GM23338 (cell line): ENCODE measurements at regions not wholly inside any gene's neighbourhood (a gene's known extent, or its start where the extent isn't known, plus 50 kb on each side); places are given as distances from the start of the nearest gene placed in this dataset.

Experiments used
- ATAC-seq: fragments of 200-7000 bp; cut with Tn5 transposase; 3 replicates; pipeline ENCODE4 v1.9.1; 2020
- DNase-seq: peaks from one replicate; pipeline ENCODE4 v3.0.0-alpha.2; 2015; ENCODE audit warnings: low spot score
- H2AFZ ChIP-seq: fragments of 200-600 bp; sonication (generic); 2 replicates; pipeline ENCODE4 v1.8.0; 2016; ENCODE audit warnings: antibody characterized with exemption, mild to moderate bottlenecking, moderate library complexity
- H3F3A ChIP-seq: fragments of 200-600 bp; sonication (generic); replicated peaks from 2 replicates; pipeline ENCODE4 v1.8.0; 2017; ENCODE audit warnings: antibody characterized with exemption, mixed run types, low read depth
- H3K27ac ChIP-seq: fragments of 200-600 bp; sonication (generic); 2 replicates; pipeline ENCODE4 v1.6.1; 2016; ENCODE audit warnings: low read depth
- H3K27me3 ChIP-seq: fragments of 200-600 bp; sonication (generic); 2 replicates; pipeline ENCODE4 v1.8.0; 2016; ENCODE audit warnings: mild to moderate bottlenecking, mixed run types, moderate library complexity; ENCODE audit not compliant: insufficient read depth
- H3K36me3 ChIP-seq: fragments of 200-600 bp; sonication (generic); 2 replicates; pipeline ENCODE4 v1.8.0; 2016; ENCODE audit warnings: mild to moderate bottlenecking; ENCODE audit not compliant: insufficient read depth
- H3K4me1 ChIP-seq: fragments of 200-600 bp; sonication (generic); 2 replicates; pipeline ENCODE4 v1.8.0; 2016; ENCODE audit warnings: mild to moderate bottlenecking, moderate library complexity; ENCODE audit not compliant: insufficient read depth
- H3K4me2 ChIP-seq: fragments of 200-600 bp; sonication (generic); 2 replicates; pipeline ENCODE4 v1.7.1; 2017; ENCODE audit warnings: mixed run types
- H3K4me3 ChIP-seq: fragments of 200-600 bp; sonication (generic); 2 replicates; pipeline ENCODE4 v1.6.1; 2016; ENCODE audit warnings: mixed run types
- H3K79me2 ChIP-seq: fragments of 200-600 bp; sonication (generic); replicated peaks from 2 replicates; pipeline ENCODE4 v1.8.0; 2017; ENCODE audit warnings: mild to moderate bottlenecking; ENCODE audit not compliant: insufficient read depth
- H3K9me2 ChIP-seq: fragments of 200-600 bp; sonication (generic); 2 replicates; pipeline ENCODE4 v1.8.0; 2017; ENCODE audit not compliant: insufficient read depth
- H4K20me1 ChIP-seq: fragments of 200-600 bp; sonication (generic); replicated peaks from 2 replicates; pipeline ENCODE4 v1.8.0; 2017; ENCODE audit warnings: mild to moderate bottlenecking; ENCODE audit not compliant: insufficient read depth
- H3K27ac Mint-ChIP-seq: 2 replicates; pipeline ENCODE4 v1.8.0; 2020; ENCODE audit warnings: inconsistent platforms, mild to moderate bottlenecking, moderate library complexity, mixed read lengths
- H3K27me3 Mint-ChIP-seq: 3 replicates; pipeline ENCODE4 v1.8.0; 2022; ENCODE audit warnings: low read depth, mild to moderate bottlenecking, moderate library complexity, mixed read lengths, inconsistent platforms; ENCODE audit not compliant: insufficient read depth, poor library complexity
- H3K36me3 Mint-ChIP-seq: 3 replicates; pipeline ENCODE4 v1.8.0; 2021; ENCODE audit warnings: low read depth, mild to moderate bottlenecking, inconsistent platforms, moderate library complexity, mixed read lengths
- H3K4me1 Mint-ChIP-seq: 3 replicates; pipeline ENCODE4 v1.8.0; 2020; ENCODE audit warnings: mild to moderate bottlenecking, inconsistent platforms, mixed read lengths
- H3K4me3 Mint-ChIP-seq: 3 replicates; pipeline ENCODE4 v1.8.0; 2021; ENCODE audit warnings: moderate library complexity, mild to moderate bottlenecking, inconsistent platforms, mixed read lengths
- H3K9me3 Mint-ChIP-seq: 3 replicates; pipeline ENCODE4 v1.8.0; 2020; ENCODE audit warnings: moderate library complexity, mild to moderate bottlenecking, inconsistent platforms, mixed read lengths
- CREB1 ChIP-seq: fragments of 250-450 bp; sonication (Bioruptor Pico); IDR thresholded peaks from 2 replicates; pipeline ENCODE4 v1.5.0; 2020; ENCODE audit warnings: low read depth, mild to moderate bottlenecking, moderate library complexity
- EZH2 ChIP-seq: fragments of 200-600 bp; sonication (generic); IDR thresholded peaks from one replicate; pipeline ENCODE4 v1.8.0; 2017; ENCODE audit warnings: antibody characterized with exemption, mild to moderate bottlenecking, low read depth; ENCODE audit not compliant: unreplicated experiment
- NANOG ChIP-seq: IDR thresholded peaks from 2 replicates; pipeline ENCODE4 v1.6.1; 2016; ENCODE audit warnings: antibody characterized with exemption, borderline replicate concordance
- POLR2AphosphoS5 ChIP-seq: IDR thresholded peaks from 2 replicates; pipeline ENCODE4 v1.6.1; 2016; ENCODE audit warnings: antibody characterized with exemption, low read depth
- STAT1 ChIP-seq: IDR thresholded peaks from one replicate; pipeline ENCODE4 v1.6.1; 2016; ENCODE audit warnings: antibody characterized with exemption; ENCODE audit not compliant: unreplicated experiment
- ZNF114 ChIP-seq: fragments of 250-450 bp; sonication (Bioruptor Pico); IDR thresholded peaks from 2 replicates; pipeline ENCODE4 v1.5.0; 2020; ENCODE audit warnings: mild to moderate bottlenecking, moderate library complexity
- ZNF331 ChIP-seq: fragments of 250-450 bp; sonication (Bioruptor Pico); IDR thresholded peaks from 2 replicates; pipeline ENCODE4 v1.5.0; 2020; ENCODE audit warnings: low read depth, mild to moderate bottlenecking, moderate library complexity
- TF ChIP-seq, protein P1 (sequence below): IDR thresholded peaks from 2 replicates; pipeline ENCODE4 v1.6.1; 2016; ENCODE audit warnings: antibody characterized with exemption
- TF ChIP-seq, protein P2 (sequence below), 2 experiments: fragments of 200-600 bp in 1 of 2; sonication (generic) in 1 of 2; conservative IDR thresholded peaks; 2 replicates each; pipeline versions ENCODE4 v1.5.1 to v1.6.1; 2016 to 2017; ENCODE audit warnings: antibody characterized with exemption in 2 of 2, low read depth in 2 of 2, mild to moderate bottlenecking in 2 of 2, moderate library complexity in 1 of 2

DNA sequence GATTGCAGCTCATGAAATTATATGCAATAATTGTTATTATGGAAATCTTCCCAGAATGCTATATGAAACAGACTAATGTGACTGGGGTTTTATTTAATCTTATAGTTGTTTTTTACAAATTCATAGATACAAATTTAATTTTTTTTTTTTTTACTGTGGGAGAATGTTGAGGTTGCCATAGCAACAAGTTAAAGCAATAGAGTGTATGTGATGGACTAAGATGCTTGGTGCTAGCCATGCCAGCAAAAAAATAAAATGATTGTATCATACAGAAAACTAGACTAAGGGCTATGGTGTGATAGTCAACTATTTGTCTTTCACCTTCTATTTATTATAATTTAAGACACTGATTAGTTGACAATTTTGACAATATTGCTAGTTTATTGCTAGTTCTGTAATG is 163.2 kb upstream of the BLID start:
- H3K27ac Mint-ChIP-seq: no peak overlapping the region
- no peak overlapping the region for H3K4me3 ChIP-seq
- no peaks in the 10 kb centered on the region for H3K79me2 ChIP-seq
- H3K27me3 ChIP-seq: no peaks in the 10 kb centered on the region
- H3K4me1 Mint-ChIP-seq: peaks cover 12% of the 10 kb centered on the region; the same call in 2 of the 3 replicates
- H3K4me1 ChIP-seq: no peaks in the 10 kb centered on the region
- H3K4me3 Mint-ChIP-seq: no peak overlapping the region
- H3K9me2 ChIP-seq: no peaks in the 10 kb centered on the region
- no peak for TF ChIP-seq ZNF331
- no peak for TF ChIP-seq POLR2AphosphoS5
- TF ChIP-seq NANOG: no peak
- no peak for TF ChIP-seq CREB1 (CRISPR knock-in tag)
- TF ChIP-seq EZH2: no peak
- TF ChIP-seq STAT1: no peak
- TF ChIP-seq, protein P1, sequence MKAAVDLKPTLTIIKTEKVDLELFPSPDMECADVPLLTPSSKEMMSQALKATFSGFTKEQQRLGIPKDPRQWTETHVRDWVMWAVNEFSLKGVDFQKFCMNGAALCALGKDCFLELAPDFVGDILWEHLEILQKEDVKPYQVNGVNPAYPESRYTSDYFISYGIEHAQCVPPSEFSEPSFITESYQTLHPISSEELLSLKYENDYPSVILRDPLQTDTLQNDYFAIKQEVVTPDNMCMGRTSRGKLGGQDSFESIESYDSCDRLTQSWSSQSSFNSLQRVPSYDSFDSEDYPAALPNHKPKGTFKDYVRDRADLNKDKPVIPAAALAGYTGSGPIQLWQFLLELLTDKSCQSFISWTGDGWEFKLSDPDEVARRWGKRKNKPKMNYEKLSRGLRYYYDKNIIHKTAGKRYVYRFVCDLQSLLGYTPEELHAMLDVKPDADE: no peak
- no peaks in the 10 kb centered on the region for H3K36me3 Mint-ChIP-seq
- DNase-seq (no peak), ATAC-seq (no peak)
- no peaks in the 10 kb centered on the region for H3K9me3 Mint-ChIP-seq
- no peak overlapping the region for H2AFZ ChIP-seq
- no peak overlapping the region for H3K27ac ChIP-seq
- no peaks in the 10 kb centered on the region for H3K36me3 ChIP-seq
- H3F3A ChIP-seq: no peaks in the 10 kb centered on the region
- H3K27me3 Mint-ChIP-seq: peaks cover 1% of the 10 kb centered on the region
- H3K4me2 ChIP-seq: no peak overlapping the region
- no peaks in the 10 kb centered on the region for H4K20me1 ChIP-seq

DNA sequence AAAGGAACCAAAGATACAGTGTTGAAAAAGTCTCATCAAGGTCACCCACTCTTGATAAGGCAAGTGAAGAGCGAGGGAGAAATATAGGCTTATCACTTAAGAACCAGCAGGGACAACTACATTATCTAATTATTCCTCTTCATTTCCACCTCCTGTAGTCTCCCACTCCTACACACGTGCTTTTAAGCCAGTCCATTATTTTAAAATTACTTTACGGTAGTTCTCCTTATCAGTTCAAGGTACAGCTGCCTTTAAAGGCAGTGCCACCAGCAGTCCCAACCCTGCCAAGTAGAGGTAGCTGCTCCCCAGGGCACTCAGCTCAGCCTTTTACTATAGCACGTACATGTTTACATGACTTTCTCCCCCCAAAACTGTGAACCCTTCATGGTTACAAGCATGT is 161.5 kb upstream of the BLID start:
- no peaks in the 10 kb centered on the region for H3K36me3 Mint-ChIP-seq
- H3K4me2 ChIP-seq: no peak overlapping the region
- no peaks in the 10 kb centered on the region for H3K9me2 ChIP-seq
- H3K4me1 ChIP-seq: no peaks in the 10 kb centered on the region
- no peak overlapping the region for H3K27ac Mint-ChIP-seq
- no peaks in the 10 kb centered on the region for H3K27me3 ChIP-seq
- no peaks in the 10 kb centered on the region for H3K79me2 ChIP-seq
- no peak overlapping the region for H3K4me3 ChIP-seq
- ATAC-seq (no peak), DNase-seq (no peak)
- peaks cover 12% of the 10 kb centered on the region; the same call in 2 of the 3 replicates for H3K4me1 Mint-ChIP-seq
- no peak overlapping the region for H3K27ac ChIP-seq
- no peak for TF ChIP-seq ZNF114 (CRISPR knock-in tag)
- TF ChIP-seq POLR2AphosphoS5: no peak
- TF ChIP-seq EZH2: no peak
- H3F3A ChIP-seq: no peaks in the 10 kb centered on the region
- H3K36me3 ChIP-seq: no peaks in the 10 kb centered on the region
- H3K4me3 Mint-ChIP-seq: no peak overlapping the region
- no peak overlapping the region for H2AFZ ChIP-seq
- no peaks in the 10 kb centered on the region for H4K20me1 ChIP-seq
- H3K9me3 Mint-ChIP-seq: no peaks in the 10 kb centered on the region
- peaks cover 1% of the 10 kb centered on the region for H3K27me3 Mint-ChIP-seq

DNA sequence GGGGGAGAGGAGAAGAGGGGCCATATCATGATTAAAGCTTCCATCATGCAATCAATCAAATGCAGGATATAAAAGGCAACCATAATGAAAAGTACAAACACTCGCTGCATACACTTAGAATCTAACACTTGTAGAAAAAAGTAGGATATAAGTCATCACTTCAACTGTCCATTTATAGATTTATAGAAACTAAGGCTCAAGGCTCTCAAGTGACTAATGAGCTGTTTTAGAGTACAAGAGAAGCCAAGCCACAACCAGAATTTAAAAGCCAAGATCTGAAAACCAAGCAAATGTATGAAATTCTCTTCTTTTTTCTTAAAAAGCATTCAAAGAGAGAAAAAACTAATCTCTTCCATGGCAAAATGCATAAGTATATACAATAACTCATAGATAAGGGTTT is 160.2 kb upstream of the BLID start:
- Histone ChIP-seq H3K27me3 (no peaks in the 10 kb centered on the region), H3K4me2 (no peak overlapping the region), H3K4me3 (no peak overlapping the region), H4K20me1 (no peaks in the 10 kb centered on the region), H3K79me2 (no peaks in the 10 kb centered on the region), H3K36me3 (no peaks in the 10 kb centered on the region), H3K4me1 (0 out of 2 replicates have a peak, but pooled peaks cover 1% of the 10 kb centered on the region), H3K9me2 (no peaks in the 10 kb centered on the region), H3K27ac (no peak overlapping the region), H2AFZ (no peak overlapping the region), H3F3A (no peaks in the 10 kb centered on the region)
- peaks cover 1% of the 10 kb centered on the region for H3K27me3 Mint-ChIP-seq
- no peaks in the 10 kb centered on the region for H3K36me3 Mint-ChIP-seq
- ATAC-seq: no peak
- H3K4me1 Mint-ChIP-seq: peaks cover 8% of the 10 kb centered on the region; the same call in 2 of the 3 replicates
- no peaks in the 10 kb centered on the region for H3K9me3 Mint-ChIP-seq
- no peak for TF ChIP-seq ZNF114 (CRISPR knock-in tag)
- TF ChIP-seq, protein P1: no peak
- TF ChIP-seq, protein P2, sequence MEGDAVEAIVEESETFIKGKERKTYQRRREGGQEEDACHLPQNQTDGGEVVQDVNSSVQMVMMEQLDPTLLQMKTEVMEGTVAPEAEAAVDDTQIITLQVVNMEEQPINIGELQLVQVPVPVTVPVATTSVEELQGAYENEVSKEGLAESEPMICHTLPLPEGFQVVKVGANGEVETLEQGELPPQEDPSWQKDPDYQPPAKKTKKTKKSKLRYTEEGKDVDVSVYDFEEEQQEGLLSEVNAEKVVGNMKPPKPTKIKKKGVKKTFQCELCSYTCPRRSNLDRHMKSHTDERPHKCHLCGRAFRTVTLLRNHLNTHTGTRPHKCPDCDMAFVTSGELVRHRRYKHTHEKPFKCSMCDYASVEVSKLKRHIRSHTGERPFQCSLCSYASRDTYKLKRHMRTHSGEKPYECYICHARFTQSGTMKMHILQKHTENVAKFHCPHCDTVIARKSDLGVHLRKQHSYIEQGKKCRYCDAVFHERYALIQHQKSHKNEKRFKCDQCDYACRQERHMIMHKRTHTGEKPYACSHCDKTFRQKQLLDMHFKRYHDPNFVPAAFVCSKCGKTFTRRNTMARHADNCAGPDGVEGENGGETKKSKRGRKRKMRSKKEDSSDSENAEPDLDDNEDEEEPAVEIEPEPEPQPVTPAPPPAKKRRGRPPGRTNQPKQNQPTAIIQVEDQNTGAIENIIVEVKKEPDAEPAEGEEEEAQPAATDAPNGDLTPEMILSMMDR (conservative IDR thresholded peaks at IDR 0.05; ENCODE audit: low read depth in 2 of 2): no peak
- H3K4me3 Mint-ChIP-seq: no peak overlapping the region
- no peak overlapping the region for H3K27ac Mint-ChIP-seq
- no peak for DNase-seq
